ENCODE measurements at regions not wholly inside any gene's neighbourhood (a gene's known extent, or its start where the extent isn't known, plus 50 kb on each side); places are given as distances from the start of the nearest gene placed in this dataset.

DNA sequence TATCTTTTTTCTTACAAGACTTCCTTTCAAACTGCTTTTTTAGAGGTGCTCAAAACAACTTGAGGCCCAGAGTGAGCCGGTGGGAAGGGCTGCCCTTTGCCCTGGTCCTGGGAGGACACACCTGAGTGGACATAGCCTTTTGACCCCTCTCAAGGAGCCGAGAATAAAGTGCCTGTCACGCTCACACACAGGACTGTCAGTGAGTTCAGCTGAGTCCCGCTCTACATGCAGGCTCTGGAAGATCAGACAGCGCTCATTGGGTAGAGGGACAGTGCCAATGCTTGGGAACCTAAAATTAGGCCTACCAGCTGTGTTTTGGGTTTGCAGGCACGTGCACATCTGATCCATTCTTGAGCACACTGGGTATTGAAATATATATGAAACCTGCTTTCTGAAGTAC is 387.8 kb downstream of the CD83 start:
- TF ChIP-seq, protein P1, sequence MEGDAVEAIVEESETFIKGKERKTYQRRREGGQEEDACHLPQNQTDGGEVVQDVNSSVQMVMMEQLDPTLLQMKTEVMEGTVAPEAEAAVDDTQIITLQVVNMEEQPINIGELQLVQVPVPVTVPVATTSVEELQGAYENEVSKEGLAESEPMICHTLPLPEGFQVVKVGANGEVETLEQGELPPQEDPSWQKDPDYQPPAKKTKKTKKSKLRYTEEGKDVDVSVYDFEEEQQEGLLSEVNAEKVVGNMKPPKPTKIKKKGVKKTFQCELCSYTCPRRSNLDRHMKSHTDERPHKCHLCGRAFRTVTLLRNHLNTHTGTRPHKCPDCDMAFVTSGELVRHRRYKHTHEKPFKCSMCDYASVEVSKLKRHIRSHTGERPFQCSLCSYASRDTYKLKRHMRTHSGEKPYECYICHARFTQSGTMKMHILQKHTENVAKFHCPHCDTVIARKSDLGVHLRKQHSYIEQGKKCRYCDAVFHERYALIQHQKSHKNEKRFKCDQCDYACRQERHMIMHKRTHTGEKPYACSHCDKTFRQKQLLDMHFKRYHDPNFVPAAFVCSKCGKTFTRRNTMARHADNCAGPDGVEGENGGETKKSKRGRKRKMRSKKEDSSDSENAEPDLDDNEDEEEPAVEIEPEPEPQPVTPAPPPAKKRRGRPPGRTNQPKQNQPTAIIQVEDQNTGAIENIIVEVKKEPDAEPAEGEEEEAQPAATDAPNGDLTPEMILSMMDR (IDR thresholded peaks at IDR 0.05; ENCODE audit: insufficient read depth, low read depth, low read length) = no peak
- TF ChIP-seq EZH2 (IDR thresholded peaks at IDR 0.05; ENCODE audit: insufficient read depth, low read length) = no peak
